GM18507 (cell line): ENCODE measurements at regions not wholly inside any gene's neighbourhood (a gene's known extent, or its start where the extent isn't known, plus 50 kb on each side); places are given as distances from the start of the nearest gene placed in this dataset.
"Not testable (repeated sequence)": the region's sequence is repeated elsewhere in the genome, so short reads cannot be mapped to it uniquely, and the experiment has no call there.

Source experiments
- DNase-seq: peaks from one replicate; pipeline ENCODE4 v3.0.0; 2011; ENCODE audit warnings: low read depth; ENCODE audit not compliant: insufficient read length; ENCODE audit errors: extremely low spot score
- FAIRE-seq: peaks from 2 replicates; lab custom pipeline; 2011; peaks lifted over from hg19 to GRCh38; lab: Jason Lieb, UNC

GRCh38 chr3:143175940-143176894 is 56.6 kb downstream of the CHST2 start:
- DNase-seq, FAIRE-seq: not testable (repeated sequence)

GRCh38 chr3:143177965-143178364 is 58.4 kb downstream of the CHST2 start:
- not testable (repeated sequence) for DNase-seq
- peak; percentile 79 for FAIRE-seq

DNA sequence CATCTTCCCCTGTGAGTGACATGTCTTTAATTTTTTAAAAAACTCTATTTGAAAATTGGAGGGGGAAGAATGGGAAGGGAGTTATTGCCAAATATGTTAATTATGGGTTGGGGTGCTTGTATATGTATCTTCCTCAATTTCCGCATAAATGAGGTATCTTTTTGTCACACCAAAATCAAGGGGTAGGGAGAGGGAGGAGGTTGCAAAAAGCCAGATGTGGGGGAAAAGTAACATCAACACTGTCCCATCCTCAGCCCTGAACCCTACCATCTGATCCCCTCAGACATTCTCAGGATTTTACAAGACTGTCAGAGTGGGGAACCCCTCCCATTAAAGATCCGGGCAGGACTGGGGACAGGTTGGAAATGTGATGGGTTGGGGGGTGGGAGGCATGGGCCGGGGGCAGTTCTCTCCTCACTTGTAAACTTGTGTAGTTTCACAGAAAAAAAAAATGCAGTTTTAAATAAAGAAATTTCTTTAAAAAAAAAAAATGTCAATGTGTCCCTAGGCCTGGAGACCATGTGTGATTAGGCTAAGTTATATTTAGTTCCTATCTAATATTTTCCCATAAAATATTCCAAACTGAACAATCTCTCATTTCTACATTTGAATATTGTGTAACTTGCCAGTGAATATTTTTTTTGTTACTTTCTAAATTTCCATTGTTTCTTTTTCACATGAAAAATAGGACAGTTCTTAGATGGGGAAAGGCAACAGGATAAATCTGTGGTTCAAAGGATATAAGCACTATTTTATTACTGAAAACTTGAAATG is 59.4 kb downstream of the CHST2 start:
- DNase-seq, FAIRE-seq: not testable (repeated sequence)

DNA sequence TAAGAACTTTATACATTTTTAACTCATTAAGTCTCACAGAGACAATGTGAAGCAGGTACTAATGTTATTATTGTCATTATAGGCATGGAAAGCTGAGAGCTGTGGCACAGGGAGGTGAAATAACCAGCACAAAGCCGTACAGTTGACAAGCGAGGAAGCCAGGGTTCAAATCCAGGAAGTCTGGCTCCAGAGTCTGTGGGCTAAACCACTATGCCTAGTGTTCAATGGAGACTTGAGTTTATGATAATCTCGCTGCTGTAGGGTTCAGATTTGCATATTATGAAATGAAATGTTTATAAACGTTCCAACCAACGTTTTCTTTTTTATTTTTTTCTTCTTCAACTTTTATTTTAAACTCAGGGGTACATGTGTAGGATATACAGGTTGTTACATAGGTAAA is 60.0 kb downstream of the CHST2 start:
- DNase-seq = no peak

GRCh38 chr3:143180860-143181259 is 61.3 kb downstream of the CHST2 start:
- DNase-seq, FAIRE-seq: not testable (repeated sequence)

More for the DNA sequence above, 60.0 kb downstream of the CHST2 start:
- no peak for FAIRE-seq

DNA sequence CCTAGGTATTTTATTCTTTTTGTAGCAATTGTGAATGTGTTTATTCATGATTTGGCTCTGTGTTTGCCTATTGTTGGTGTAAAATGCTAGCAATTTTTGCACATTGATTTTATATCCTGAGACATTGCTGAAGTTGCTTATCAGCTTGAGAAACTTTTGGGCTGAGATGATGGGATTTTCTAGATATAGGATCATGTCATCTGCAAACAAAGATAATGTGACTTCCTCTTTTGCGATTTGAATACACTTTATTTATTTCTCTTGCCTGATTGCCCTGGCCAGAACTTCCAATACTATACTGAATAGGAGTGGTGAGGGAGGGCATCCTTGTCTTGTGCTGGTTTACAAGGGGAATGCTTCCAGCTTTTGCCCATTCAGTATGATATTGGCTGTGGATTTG is 62.4 kb downstream of the CHST2 start:
- not testable (repeated sequence) for FAIRE-seq

DNA sequence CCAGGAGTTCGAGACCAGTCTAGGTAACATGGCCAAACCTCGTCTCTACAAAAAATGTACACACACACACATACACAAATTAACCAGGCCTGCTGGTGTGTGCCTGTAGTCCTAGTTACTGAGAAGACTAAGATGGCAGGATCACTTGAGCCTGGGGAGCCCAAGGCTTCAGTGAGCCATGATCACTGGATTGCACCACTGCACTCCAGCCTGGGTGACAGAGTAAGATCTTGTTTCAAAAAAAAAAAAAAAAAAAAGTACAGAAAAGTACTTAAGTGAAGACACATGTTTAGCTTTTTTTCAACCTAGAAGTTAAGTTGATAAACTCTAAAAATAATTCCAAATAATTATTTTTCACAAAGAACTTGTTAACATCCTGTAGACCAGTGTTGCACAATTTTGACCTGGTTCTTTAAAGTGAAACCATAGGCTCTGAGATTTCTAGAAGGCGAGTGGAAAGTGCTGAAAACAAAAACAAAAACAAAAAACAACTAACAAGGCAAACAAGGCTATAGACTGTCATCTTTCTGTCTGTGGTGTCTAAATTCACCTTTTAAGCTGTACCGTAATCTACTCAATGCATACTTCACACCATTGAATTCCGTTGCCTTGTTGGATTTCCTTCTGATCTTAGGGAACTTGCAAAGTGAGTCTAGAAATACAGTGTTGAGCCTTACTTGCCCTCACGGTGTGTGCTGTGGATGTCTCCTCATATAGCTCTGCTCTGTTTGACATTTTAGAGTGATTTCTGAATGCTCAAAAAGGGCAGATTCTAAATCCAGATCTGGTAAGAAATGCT is 63.5 kb downstream of the CHST2 start:
- DNase-seq (no peak), FAIRE-seq (no peak)

More for the DNA sequence above, 62.4 kb downstream of the CHST2 start:
- not testable (repeated sequence) for DNase-seq

- FAIRE-seq (no peak), DNase-seq (no peak)
Observed at GRCh38 chr3:143183665-143183964, 64.0 kb downstream of the CHST2 start.

DNA sequence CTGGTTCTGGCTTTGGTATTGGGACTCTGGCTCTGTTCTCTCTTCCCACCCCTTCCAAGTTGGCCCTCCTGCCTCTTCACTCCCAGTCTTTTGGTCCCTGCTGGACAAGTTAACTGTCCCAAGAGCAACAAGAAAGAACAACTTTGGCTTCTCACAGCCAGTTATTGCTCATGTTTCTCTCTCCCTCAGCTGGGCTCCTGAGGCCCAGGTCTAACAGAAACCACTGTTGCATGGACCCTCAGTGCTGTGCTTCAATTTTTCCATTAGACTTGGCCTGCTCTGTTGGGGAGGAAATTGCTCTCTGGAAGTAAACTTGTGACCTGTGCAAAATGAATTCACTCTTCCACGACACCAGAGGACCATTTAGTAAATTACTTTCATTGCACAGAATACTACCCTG is 64.5 kb downstream of the CHST2 start:
- DNase-seq (no peak), FAIRE-seq (no peak)

DNA sequence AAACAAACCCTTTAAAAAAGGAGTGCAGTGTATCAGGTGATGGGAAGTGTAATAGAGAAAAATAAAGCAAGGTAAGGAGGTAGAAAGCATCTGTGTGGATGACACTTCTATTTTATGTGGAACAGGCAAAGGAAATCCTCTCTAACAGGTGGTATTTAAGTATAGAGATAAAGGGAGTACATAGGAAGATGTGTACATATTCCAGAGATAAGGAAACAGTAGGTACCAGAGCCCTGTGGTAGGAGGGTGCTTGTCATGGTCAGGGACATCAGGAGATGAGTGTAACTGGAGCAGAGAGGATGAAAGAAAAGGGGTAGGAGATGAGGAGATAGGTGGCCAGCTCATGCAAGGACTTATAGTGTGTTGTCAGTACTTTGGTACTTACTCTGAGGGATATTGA is 65.8 kb downstream of the CHST2 start:
- FAIRE-seq = no peak
- DNase-seq = no peak

DNA sequence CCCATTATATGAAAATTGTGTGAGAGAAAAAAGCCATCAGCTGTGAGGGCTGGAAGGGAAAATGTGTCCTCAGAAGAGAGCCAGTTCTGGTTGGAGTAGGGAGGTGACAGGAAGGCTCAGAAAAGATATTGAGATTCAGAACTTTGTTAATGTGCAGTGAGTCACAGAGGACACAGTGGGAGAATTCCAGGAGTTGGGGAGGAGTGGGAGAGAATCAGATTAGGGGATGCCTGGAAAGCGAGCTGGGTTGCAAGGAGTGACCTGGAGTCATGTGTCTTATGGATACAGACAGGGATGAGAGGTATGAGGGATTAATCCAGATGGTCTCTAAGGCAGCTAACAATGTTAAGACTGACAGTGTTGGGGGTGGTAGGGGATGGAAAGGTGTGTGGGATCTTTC is 67.5 kb downstream of the CHST2 start:
- FAIRE-seq (no peak), DNase-seq (no peak)

- DNase-seq (no peak), FAIRE-seq (no peak)
Observed at GRCh38 chr3:143188881-143189280, 69.3 kb downstream of the CHST2 start.

DNA sequence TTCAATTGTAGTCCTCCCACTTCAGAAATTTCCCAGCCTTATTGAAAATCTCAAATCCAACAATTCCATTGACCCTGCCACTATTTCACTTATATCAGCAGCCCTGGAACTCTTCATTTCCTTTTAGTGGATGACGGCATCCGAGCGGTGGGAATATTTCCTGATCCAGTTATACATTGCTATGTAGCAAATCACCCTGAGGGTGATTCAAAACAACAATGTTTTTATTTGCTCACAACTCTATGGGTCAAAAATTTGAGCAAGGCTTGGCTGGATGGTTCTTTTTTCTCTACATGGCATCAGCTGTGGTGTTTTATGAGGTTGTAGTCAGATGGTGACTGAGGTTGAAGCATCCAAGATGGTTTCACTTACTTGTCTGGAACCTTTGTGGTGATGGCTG is 70.5 kb downstream of the CHST2 start:
- FAIRE-seq (no peak), DNase-seq (no peak)

GRCh38 chr3:143192193-143192592 is 72.6 kb downstream of the CHST2 start:
- FAIRE-seq (no peak), DNase-seq (no peak)

DNA sequence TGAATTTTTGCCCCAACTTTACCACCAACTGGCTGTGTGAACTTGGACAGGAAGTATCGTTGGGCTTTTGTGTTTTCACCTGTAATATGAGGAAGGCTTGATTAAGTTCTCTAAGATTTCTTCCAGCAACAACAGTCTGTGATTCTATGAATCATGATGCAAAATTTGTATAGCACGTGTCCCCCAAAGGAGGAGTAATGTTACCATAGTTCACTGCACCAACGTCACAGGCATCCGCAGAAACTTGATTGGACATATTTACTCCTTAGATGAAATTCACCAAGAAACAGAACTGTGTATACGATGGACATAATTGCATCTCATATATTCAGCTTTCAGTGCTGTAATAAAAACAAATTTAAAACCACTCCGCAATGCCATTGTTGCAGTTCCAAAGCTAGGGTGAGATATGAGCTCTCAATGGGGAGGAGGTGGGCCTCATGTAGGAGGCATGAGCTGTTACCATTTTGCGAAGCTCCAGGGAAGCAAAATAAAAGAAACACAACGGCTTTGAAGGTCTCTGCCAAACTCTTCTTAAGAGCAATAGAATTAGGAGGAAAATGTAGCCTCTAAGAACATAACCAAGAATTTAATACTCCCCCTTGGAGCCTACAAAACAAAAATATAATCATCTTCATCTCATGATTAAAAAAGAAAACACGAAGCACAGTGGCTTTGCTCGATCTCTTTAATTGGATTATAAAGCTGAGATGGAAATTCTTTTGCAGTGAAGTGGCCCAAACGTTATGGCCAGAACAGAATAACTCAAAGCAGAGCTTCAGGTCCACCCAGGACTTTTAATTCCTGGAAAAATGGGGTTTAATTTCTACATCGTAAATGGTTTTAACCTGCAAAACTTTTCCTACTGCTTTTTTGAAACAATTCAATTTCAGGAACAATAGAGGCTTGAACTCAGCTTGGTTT is 80.7 kb downstream of the CHST2 start:
- FAIRE-seq (no peak), DNase-seq (no peak)

DNA sequence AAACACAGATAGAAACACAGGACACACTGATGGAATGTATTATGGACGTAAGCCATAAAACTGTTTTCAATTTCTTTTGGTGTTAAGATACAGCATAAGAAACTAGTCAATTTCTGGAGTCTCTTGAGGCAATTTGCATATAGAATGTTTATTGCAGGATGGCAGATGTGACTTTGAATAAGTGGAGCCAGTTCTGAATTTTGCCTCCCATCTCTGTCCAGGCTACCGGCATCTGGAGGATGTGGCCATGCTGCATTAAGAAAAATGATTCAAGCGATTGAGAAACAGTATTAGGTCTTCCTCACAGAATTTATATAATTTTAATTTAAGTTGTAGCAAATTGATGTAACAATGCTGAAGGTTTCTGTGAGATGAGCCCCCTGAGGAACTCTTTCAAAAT is 81.5 kb downstream of the CHST2 start:
- FAIRE-seq = no peak
- DNase-seq = no peak

- FAIRE-seq = no peak
- DNase-seq = no peak
Observed at GRCh38 chr3:143201870-143202752, 82.5 kb downstream of the CHST2 start.

- DNase-seq = no peak
Observed at GRCh38 chr3:143203142-143203541, 83.6 kb downstream of the CHST2 start.

More at GRCh38 chr3:143203142-143203541, 83.6 kb downstream of the CHST2 start:
- FAIRE-seq = no peak
